ENCODE measurements at regions not wholly inside any gene's neighbourhood (a gene's known extent, or its start where the extent isn't known, plus 50 kb on each side); places are given as distances from the start of the nearest gene placed in this dataset.
"Not testable (repeated sequence)": the region's sequence is repeated elsewhere in the genome, so short reads cannot be mapped to it uniquely, and the experiment has no call there.

DNA sequence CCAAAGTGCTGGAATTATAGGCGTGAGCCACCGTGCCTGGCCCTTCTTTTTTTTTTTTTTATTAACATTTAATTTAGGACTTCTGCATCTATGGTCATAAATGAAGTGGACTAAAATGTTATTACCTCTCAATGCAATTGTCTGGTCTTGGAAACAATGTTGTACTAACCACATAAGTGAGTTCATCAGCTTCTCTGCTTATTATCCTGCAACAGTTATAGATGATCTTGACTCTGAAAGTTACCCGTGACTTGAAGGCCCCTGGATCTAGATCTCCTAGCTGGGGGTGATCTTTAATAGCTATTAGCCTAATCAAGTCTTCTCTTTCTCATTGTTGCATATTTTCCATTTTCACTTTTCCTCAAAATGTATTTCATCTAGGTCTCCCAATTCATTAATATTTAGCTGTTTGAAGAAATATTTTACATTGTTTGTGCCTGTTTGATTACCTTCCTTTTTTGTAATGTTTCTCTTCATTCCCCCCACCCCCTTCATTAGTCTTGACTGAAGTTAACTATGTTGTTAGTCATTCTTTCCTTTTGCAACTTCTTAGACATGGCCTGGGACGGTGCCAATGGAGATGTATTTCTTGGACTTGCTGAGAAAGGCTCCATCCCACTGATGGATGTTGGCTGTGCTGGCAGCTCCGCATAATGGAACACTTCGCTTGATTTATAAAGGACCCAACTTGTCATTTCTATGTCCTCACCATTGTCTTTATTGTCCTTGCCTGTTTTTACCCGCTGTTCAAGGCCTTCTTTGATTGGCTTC, 141.6 kb upstream of the RIOK3 start:
- no peak for DNase-seq

DNA sequence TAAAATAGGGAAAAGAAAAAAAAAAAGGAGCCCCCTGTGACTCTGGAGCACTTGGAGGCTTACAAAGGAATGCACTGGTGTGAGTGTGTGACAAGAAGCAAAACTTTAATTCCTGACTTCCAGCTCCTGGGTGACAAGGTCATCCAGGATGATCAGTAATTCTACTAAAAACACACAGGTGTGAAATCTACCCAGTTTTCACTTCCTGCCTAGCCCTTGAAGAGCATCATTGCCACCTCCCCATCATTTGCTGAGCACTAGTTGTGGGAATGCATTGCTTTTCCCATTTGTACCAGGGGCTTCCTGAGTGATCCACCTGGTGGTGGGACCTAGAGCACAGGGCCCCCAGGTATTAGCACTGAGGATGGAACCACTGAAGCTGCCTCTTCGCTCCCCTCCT, 139.7 kb upstream of the RIOK3 start:
- no peak for DNase-seq

DNA sequence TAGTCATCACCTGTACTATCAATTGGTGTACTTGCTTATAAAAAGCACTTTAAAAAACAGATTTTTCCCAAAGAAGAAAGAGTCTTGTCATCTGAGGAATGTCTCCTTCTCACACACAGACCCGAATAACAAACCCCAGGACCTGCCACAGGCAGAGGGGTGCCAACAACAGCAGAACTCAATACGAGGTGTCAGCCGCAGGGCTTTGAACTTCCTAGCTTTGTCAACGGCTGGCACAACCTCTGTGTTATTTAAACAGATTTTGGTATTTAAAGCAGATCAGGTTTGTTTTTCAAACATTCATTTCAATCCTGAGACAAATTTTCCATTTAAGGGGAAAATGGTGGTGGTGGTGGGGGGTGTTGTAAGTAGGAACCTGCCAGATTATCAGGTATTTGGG, 138.4 kb upstream of the RIOK3 start:
- no peak for DNase-seq

DNA sequence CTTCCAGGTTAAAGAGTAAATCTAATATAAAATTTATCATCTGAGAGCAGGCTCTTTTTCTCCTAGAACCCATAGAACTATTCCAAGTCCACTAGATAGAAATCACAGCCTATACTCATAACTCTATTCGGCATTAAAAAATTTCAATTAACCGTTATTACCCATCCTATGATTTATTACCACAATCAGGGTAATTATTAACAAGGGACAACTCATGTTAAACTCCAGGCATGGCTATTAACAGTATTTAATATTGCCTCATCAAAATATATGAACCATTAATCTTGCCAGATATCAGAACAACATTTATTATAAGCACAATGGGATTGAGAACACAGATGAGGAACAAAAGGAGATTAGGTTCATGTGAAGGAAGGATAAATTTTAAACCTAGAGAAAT, 136.8 kb upstream of the RIOK3 start:
- no peak for DNase-seq

DNA sequence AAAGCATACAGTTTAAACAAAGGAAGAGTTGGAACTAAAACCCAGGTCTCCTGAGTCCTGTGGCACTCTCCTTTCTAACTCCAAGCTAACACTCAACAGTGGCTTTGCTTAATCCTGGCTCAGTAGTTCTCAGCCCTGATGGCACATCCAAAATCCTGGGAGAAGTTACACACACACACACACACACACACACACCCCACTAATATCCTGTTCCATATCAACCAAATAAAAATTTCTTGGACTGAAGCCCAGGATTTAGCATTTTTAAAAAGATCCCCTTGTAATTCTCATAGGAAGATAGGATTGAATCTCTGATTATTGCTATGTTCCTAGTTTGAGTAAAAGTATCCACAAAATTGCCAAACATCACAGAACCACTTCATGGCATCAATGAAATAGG, 136.1 kb upstream of the RIOK3 start:
- DNase-seq = no peak

DNA sequence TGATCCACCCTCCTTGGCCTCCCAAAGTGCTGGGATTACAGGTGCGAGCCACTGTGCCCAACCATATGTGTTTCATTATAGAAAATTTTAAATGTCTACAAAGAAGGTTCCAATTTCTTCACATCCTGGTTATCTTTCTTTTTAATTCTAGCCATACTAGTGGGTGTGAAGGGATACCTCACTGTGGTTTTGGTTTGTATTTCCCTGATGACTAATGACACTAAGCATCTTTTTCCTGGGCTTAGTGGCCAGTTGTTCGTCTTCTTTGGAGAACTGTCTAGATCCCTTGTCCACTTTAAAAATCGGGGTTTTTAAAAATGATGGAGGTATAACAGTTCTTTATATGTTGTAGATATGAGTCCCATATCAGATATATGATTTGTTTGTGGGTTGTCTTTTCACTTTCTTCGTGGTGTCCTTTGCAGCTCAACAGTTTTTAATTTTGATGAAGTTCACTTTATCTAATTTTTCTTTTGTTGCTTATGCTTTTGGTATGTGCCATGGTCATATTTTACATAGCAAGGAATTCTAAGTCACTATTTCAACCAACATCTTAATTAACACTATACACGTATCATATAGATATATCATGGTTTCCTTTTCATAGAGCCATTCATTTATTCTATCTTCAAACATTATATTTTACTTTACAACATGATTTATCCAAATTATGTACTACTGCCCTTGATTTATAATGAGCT, 135.0 kb upstream of the RIOK3 start:
- no peak for DNase-seq

DNA sequence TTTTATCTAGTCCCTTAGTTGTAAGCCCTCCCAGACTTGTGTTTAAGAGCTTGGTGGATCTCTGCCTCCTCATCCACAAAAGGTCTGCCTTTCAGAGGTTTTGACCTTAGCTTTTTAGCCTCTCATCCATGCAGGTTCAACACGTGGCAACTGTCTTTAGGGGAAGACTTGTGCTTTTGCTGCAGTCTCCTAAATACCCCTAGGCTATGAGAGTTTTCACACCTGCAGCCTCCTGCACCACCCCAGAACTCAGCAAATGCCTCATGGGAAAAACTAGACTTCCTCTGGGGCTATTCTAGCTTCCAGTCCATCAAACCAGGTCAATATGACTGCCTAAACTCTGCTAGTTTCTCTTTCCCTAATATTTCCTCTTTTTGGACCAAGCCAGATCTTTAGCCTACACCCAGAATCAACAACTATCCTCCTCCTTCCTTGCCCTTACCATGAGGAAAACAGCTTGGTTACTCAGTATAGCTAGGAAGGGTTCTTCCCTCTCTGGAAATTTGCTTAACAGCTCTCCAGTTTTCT, 132.3 kb upstream of the RIOK3 start:
- DNase-seq = no peak

DNA sequence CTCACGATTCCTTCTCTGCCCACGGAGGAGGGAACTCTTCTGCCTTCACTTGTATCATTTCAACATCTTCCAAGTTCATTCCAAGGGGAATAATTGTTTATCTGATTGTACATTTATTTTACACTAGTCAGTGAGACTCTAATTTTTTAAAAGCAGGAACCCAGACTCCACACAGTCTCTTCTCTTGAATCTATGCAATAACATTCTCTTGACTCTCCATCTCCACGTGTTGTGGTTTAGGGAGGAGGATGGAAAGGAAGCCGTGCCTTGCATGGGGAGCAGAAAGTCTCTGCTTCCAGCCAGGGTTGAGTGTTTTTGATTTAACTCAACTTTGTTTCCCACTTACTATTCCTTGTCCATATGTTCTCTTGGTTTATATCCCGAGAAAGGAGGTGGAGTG, 131.1 kb upstream of the RIOK3 start:
- DNase-seq = no peak

DNA sequence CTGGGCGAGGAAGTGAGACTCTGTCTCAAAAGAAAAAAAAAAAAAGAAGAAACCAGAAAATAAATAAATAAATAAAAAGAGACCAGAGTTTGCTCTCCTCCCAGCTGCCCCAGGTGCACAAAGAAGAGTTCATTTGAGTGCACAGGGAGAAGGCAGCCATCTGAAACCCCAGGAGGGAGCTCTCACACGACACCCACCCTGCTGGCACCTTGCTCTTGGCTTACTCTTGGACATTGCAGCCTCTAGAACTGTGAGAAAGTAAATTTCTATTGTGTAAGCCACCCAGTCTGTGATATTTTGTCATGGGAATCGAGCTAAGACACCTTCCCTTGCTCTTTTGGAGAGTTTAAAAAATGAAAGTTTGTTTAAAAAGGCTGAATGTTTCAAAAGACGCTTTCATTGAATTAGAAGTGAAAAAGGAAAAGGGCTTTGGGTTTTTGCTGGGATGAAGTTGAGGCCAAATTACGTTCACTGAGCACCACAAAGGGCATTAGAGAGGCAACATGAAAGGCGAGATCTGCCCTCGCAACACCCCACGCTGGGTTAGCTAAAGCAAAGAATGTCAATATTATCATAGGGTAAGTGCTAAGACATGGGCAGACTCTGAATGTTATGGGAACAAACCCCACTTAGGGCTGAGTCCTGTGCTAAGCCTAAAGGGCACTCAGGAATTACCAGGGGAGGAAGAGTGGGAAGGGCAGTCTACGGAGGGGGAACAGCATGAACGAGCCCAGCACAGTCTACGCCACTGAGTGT, 128.9 kb upstream of the RIOK3 start:
- DNase-seq = no peak

DNA sequence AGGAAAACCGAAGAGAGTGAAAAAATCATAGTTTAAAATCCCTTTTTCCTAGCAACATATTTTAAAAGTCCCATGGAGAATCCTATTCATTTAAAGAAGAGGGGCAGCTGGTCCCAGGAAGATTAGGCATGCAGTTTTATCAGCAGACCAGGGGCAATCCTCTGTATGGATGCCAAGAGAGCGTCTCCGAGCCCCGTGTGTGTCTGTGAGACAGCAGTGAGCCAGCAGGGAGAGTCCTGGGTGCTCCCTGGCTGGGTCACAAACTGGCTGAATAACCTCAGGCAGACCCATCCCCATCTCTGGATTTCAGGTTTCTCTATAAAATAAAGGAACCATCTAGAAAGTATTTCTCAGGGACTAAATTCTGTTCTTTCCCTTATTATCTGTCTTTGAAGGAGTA, 128.2 kb upstream of the RIOK3 start:
- DNase-seq = no peak

DNA sequence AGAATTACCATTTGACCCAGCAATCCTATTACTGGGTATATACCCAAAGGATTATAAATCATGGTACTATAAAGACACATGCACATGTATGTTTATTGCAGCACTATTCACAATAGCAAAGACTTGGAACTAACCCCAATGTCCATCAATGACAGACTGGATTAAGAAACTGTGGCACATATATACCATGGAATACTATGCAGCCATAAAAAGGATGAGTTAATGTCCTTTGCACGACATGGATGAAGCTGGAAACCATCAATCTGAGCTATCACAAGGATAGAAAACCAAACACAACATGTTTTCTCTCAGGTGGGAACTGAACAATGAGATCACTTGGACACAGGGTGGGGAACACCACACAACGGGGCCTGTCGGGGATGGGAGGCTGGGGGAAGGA, 123.4 kb upstream of the RIOK3 start:
- not testable (repeated sequence) for DNase-seq

DNA sequence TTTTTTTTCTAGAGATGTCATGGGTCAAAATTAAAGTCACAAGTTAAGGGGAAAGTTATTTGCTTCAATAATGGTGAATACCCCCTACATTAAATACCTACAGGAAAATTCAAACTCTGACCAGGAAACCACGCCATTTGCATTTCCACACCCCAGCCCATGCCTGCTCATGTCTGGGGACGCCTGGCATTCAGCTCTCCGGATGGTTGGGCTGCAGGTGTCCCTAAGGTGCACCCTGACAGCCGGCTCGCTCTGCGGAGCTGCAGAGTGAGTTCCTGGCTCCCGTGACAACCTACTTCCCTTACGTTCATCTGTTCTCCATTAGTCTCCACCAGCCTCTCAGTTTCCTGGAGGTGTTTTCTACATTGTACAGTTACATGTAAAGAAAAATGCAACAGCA, 122.7 kb upstream of the RIOK3 start:
- DNase-seq = no peak

DNA sequence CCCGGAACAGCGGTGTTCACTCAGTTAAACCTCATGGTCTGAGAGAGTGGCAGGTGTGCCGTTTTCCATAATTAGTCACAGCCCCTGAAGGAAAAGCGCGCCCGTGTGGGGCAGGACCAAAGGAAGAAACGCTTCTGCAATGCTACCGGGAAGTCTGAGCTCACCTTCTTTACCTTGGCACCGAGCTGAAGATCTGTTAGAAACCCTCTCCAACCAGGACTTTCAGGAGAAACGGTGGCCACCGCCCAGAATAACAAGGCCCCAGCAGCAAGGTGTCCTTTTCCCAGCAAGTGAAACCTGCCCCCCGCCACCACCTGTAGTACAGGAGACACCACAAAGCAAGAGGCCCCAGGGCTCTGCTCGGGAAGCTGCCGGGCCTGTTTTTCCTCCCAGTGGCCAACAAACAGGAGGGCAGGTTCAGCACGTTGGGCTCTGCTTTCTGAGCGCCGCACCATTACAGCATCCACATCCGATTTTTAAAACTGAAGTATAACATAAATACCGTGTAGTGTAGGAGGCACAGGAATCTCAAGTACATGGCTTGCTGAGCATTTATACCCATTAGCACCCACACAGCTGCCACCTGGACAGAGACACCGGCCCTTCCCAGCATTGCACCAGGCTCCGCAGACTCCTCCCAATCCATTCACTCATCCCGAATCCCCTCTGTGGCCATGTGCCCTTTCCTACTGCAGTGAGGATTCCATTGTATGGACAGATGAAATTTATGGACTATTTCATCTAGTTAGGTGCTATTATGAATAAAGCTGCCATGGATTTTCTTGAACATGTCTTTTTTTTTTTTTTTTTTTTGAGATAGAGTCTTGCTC, 121.8 kb upstream of the RIOK3 start:
- DNase-seq = no peak

DNA sequence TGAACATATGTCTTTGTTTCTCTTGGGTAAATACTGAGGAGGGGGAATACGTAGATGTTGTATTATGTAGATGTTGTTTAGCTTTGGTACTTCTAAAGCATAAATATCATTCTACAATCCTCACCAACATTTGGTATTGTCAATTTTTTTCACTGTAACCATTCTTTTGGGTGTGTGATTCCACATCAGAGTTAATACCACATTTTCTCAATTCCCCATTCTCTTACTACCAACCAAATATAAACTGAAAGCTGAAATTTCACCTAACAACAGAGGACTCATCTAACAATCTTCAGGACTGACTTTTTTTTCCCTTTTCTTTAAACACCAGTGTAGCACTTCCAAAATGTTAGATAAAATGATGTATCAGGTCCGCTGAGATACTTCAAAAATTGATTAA, 120.7 kb upstream of the RIOK3 start:
- DNase-seq = no peak

DNA sequence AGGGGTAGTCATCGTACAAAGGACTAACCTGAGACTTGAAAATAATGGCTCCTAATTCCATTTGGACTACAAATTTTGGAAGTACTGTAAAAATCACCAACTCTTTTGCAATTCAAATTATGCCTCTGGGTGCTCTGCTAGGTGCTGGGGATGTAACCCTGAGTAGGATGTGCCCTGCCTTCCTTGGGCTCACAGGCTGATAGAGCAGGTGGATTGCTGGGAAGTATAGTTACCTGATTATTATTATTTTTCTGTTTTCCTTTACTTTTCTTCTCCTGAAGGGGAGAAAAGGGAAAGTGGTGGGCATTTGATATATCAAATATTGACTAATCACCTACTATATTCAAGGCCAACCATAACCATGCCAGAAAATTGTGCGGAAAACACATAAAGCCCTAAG, 119.3 kb upstream of the RIOK3 start:
- no peak for DNase-seq

DNA sequence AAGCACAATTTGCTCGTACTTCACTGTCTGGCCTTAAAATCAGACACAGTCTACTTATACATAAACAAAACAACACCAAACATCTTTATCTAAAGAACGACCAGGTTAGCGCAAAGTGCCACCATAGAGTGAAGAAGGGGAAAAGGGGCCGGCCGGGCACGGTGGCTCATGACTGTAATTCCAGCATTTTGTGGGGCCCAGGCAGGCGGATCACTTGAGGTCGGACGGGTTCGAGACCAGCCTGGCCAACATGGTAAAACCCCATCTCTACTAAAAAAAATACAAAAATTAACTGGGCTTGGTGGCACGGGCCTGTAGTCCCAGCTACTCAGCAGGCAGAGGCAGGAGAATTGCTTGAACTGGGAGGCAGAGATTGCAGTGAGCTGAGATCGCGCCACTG, 118.5 kb upstream of the RIOK3 start:
- DNase-seq = no peak

DNA sequence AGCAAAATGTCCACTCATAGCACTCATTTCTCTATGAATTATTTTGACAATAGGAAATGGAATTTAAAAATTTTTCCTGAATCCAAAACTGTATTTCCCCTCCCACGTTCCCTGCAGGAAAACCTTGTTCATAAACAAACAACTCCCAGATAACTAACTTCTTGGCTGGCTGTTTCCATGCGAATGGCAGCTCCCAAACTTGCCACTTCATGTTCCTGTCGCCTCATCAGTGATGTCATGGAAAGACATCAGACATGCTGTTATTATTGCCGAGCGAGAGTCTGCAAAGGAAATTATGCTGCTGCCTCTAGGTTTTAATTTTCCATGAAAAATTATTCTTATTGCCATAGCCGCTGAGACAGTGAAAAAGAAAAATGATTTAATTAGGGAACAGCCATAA, 117.0 kb upstream of the RIOK3 start:
- no peak for DNase-seq

DNA sequence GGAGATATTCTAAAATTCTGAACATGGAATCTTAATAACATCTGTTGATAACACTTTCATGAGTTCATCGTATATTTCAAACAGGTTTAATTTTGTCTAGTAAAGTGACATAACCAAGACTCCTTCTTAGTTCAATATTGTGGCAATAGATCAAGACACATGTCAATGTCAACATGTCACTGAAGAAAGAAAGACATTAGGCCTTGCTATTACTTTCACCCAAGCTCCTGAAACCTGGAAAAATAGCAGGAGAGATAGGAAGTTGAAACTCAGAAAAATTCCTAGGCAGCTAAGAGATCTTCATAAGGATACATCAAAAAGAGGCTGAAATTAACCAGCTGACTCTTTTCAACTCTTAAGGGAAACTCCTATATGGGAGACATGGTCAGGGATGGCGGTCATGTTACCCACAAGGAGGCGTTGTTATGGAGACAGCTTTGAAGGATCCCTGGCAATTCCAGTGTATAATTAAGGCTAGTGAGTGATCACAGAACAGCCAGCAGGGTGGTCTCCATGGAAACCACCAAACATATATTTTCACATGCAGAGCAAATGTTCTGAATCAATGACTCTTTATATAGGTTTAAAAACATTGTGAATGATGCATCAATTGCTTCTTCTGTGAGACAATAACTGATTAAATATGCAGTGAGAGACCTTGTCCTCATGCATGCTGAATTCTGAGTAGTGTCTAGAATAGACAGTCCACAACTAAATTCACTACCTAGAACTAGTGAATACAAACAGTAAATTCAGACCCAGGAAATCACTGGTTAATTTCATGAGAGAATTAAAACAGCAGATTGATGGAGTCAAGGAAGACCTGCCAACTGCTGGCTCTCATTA, 115.3 kb upstream of the RIOK3 start:
- DNase-seq = no peak

DNA sequence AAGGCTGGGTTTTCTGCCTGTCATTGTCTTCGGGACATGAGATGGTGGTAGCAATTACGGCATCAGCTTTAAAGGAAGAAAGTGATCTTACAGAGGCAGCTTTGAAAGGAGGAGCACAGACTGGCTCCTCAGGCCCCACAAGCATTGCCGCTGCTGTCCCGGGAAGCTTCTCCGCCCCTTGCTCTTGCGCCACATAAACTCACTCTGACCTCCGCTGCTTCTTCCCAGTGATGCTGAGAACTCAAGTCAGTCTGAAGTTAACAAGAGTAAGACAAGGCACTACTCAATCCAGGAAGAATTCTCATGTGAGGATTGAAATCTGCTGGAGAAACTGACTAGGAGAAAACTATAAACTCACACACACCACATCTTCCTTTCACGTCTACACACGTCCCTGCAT, 112.4 kb upstream of the RIOK3 start:
- DNase-seq = no peak

DNA sequence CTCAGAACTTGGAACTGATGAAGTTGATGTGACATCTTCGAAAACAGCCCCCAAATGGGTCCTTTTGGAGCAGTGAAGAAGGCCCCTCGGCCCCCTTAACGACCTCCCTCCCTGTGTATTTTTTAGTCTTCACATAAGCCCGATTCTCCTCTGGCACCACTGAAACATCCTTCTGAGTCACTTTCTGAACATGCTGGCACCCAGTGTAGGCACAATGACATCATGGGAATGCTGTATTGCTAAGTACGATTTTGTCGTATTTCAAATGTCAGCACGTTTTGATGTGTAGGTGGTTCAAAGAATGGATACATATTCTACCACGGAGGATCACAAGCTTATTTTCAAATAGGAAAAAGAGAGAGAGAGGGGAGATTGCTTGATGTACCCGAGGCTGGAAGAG, 111.7 kb upstream of the RIOK3 start:
- DNase-seq = peak; percentile 9

DNA sequence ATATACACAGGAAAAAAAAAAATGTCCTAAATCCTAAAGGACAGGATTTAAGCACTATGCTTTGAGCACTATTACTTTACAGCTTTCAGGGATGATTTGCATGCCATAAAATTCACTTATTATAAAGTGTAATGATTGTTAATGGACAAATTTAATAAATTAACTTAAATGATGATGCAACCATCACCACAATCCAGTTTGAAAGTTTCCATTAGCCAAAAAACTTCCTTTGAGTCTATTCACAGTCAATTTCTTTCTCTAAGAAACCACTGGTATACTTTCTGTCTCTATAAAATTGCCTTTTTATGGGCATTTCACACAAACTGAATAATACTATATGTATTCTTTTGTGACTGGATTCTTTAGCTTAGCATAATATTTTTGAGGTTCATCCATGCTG, 111.1 kb upstream of the RIOK3 start:
- DNase-seq = no peak

DNA sequence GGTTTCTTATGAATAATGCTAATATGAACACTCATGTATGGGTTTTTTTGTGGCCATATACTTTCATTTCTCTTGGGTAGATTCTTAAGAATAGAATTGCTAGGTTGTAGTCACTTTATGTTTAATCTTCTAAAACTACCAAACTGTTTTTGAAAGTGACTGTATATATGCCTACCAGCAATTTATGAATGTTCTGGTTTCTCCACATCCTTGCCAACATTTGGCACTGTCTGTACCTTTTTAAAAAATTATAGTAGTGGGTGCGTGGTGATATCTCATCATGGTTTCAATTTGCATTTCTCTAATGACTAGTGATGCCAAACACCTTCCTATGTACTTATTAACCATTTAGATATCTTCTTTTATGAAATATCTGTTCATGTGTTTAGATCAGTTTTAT, 110.6 kb upstream of the RIOK3 start:
- no peak for DNase-seq
